Thoracic aorta (tissue), 2 donors: ENCODE measurements at regions not wholly inside any gene's neighbourhood (a gene's known extent, or its start where the extent isn't known, plus 50 kb on each side); places are given as distances from the start of the nearest gene placed in this dataset.

Experiments
- ATAC-seq: fragments of 150-250 bp; one replicate; pipeline ENCODE4 v1.8.0; 2017; ENCODE audit warnings: low read depth; ENCODE audit not compliant: insufficient number of reproducible peaks, low FRiP score
- DNase-seq: peaks from one replicate; pipeline ENCODE4 v3.0.0-alpha.2; 2020; ENCODE audit warnings: low spot score
- H3K27ac ChIP-seq, 2 donors: fragments of 200-600 bp; sonication (generic); 1 replicate in 1 of 2; 2 replicates in 1 of 2; pipeline ENCODE4 v1.5.1; 2016; ENCODE audit warnings: mild to moderate bottlenecking in 2 of 2, moderate library complexity in 2 of 2
- H3K27me3 ChIP-seq: fragments of 200-600 bp; sonication (generic); replicated peaks from 2 replicates; pipeline ENCODE4 v1.6.0; 2016; ENCODE audit warnings: mild to moderate bottlenecking; ENCODE audit not compliant: insufficient read depth
- H3K36me3 ChIP-seq: fragments of 200-600 bp; sonication (generic); one replicate; pipeline ENCODE4 v1.5.1; 2016
- H3K4me1 ChIP-seq, 2 donors: fragments of 200-600 bp; sonication (generic); 1 replicate in 1 of 2; 2 replicates in 1 of 2; pipeline versions ENCODE4 v1.5.1 to v1.6.0; 2016; ENCODE audit warnings: low read depth in 2 of 2, mild to moderate bottlenecking in 1 of 2; ENCODE audit not compliant: control insufficient read depth in 1 of 2
- H3K4me3 ChIP-seq: fragments of 200-600 bp; sonication (generic); 2 replicates; pipeline ENCODE4 v1.5.1; 2016; ENCODE audit warnings: mild to moderate bottlenecking
- H3K9me3 ChIP-seq: fragments of 200-600 bp; sonication (generic); 2 replicates; pipeline ENCODE4 v1.5.1; 2016
- CTCF ChIP-seq: fragments of 200-600 bp; sonication (generic); IDR thresholded peaks from one replicate; pipeline ENCODE4 v1.5.1; 2019; ENCODE audit warnings: antibody characterized with exemption

DNA sequence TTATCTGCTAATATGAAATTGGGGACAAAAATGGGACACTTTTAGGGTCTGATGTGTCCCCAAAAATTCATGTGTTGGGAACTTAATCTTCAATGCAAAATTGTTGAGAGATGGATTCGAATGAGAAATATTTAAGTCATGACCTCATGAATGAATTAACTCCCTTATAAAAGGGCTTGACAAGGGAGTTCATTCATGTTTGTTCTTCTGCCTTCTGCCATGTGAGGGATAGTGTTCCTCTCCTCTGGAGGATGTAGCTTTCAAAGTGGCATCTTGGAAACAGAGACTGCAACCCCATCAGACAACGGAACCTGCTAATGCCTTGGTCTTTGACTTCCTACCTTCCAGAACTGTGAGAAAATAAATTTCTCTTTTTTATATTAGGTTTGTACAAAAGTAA, 89.2 kb upstream of the LINC00305 start:
- no peak overlapping the region for H3K27ac ChIP-seq
- TF ChIP-seq CTCF, result no peak
- no peaks in the 10 kb centered on the region for H3K27me3 ChIP-seq
- no peak for DNase-seq
- H3K4me1 ChIP-seq, result no peaks in the 10 kb centered on the region
- no peaks in the 10 kb centered on the region for H3K36me3 ChIP-seq
- H3K9me3 ChIP-seq, result no peaks in the 10 kb centered on the region
- ATAC-seq, result no peak
- no peak overlapping the region for H3K4me3 ChIP-seq

GRCh38 chr18:64234321-64234720, 85.4 kb upstream of the LINC00305 start:
- Histone ChIP-seq H3K4me1 (no peaks in the 10 kb centered on the region), H3K9me3 (no peaks in the 10 kb centered on the region), H3K36me3 (no peaks in the 10 kb centered on the region), H3K27me3 (no peaks in the 10 kb centered on the region), H3K4me3 (no peak overlapping the region), H3K27ac (no peak overlapping the region)
- ATAC-seq (no peak), DNase-seq (no peak)
- TF ChIP-seq CTCF, result no peak

DNA sequence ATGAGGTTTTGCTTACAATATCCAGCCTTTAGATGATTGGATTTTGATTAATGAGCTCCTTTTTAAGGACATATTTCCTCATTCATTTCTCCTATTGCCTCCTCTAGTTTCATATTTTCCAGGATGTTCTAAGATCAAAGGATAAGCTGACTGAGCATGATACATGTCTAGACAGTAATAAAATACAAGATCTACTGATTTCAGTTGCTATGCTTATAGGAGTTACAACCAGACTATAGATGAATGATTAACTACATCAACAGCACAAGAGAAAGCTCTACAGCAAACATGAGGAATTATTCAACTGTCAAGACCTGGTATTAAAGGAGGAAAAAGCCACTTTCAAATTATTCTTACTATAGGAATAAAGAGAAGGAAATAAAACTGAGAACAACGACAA, 85.0 kb upstream of the LINC00305 start:
- Histone ChIP-seq H3K27ac (no peak overlapping the region), H3K4me1 (no peaks in the 10 kb centered on the region), H3K9me3 (no peaks in the 10 kb centered on the region), H3K27me3 (no peaks in the 10 kb centered on the region), H3K36me3 (no peaks in the 10 kb centered on the region), H3K4me3 (no peak overlapping the region)
- no peak for ATAC-seq
- no peak for TF ChIP-seq CTCF
- DNase-seq, result no peak

DNA sequence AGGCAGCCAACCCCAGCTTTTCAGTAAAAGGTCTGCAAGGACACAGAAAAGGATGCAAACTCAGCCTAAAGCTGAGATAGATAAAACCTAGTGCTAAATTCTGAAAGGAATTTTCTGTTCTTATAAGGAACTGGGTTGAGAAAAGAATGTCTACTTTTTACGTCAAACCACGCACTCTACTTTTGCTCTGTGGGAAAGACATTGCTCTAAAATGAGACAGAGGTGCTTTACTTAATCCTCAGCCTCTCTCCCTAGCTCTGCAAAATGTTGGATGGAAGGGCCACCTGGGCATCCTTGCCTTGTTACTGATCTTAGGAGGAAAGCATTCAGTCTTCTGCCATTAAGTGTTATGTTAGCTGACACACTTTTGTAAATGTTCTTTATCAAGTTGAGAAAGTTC, 72.1 kb upstream of the LINC00305 start:
- no peaks in the 10 kb centered on the region for H3K4me1 ChIP-seq
- no peak for TF ChIP-seq CTCF
- ATAC-seq (no peak), DNase-seq (no peak)
- H3K27me3 ChIP-seq, result no peaks in the 10 kb centered on the region
- no peak overlapping the region for H3K27ac ChIP-seq
- no peaks in the 10 kb centered on the region for H3K9me3 ChIP-seq
- H3K4me3 ChIP-seq, result no peak overlapping the region
- H3K36me3 ChIP-seq, result no peaks in the 10 kb centered on the region

GRCh38 chr18:64219517-64219916, 70.6 kb upstream of the LINC00305 start:
- Histone ChIP-seq H3K27me3 (no peaks in the 10 kb centered on the region), H3K9me3 (no peaks in the 10 kb centered on the region), H3K4me1 (no peaks in the 10 kb centered on the region), H3K4me3 (no peak overlapping the region), H3K27ac (no peak overlapping the region), H3K36me3 (no peaks in the 10 kb centered on the region)
- ATAC-seq, result no peak
- TF ChIP-seq CTCF, result no peak
- no peak for DNase-seq
